Esophagus squamous epithelium (tissue), 5 donors: ENCODE measurements at regions not wholly inside any gene's neighbourhood (a gene's known extent, or its start where the extent isn't known, plus 50 kb on each side); places are given as distances from the start of the nearest gene placed in this dataset.

Experiments used
- DNase-seq: peaks from one replicate; lab custom pipeline; 2025; lab: John Stamatoyannopoulos, UW
- H3K27ac ChIP-seq, 4 donors: fragments of 200-600 bp; sonication (generic); one replicate each; pipeline ENCODE4 v1.5.1; 2016 to 2019; ENCODE audit warnings: mild to moderate bottlenecking in 1 of 4
- H3K27me3 ChIP-seq, 4 donors: fragments of 200-600 bp; sonication (generic); 1 replicate in 3 of 4; 2 replicates in 1 of 4; pipeline versions ENCODE4 v1.5.1 to v1.6.0; 2017 to 2021; ENCODE audit warnings: antibody characterized with exemption in 1 of 4
- H3K36me3 ChIP-seq, 3 donors: fragments of 200-600 bp; sonication (generic); one replicate each; pipeline ENCODE4 v1.5.1; 2016 to 2019
- H3K4me1 ChIP-seq, 3 donors: fragments of 200-600 bp; sonication (generic); one replicate each; pipeline ENCODE4 v1.5.1; 2017 to 2019
- H3K4me3 ChIP-seq, 4 donors: fragments of 200-600 bp; sonication (generic); 1 replicate in 3 of 4; 2 replicates in 1 of 4; pipeline ENCODE4 v1.5.1; 2016 to 2019; ENCODE audit warnings: mild to moderate bottlenecking in 2 of 4, moderate library complexity in 1 of 4
- H3K9me3 ChIP-seq, 3 donors: fragments of 200-600 bp; sonication (generic); one replicate each; pipeline ENCODE4 v1.5.1; 2016 to 2019
- CTCF ChIP-seq, 6 experiments: fragments of 450-650 bp in 4 of 6; fragments of 200-600 bp in 2 of 6; sonication (generic) in 2 of 6; IDR thresholded peaks; one replicate each; pipeline ENCODE4 v1.5.1; 2016 to 2019; ENCODE audit warnings: antibody characterized with exemption in 6 of 6, mild to moderate bottlenecking in 4 of 6, moderate library complexity in 4 of 6
- POLR2A ChIP-seq, 4 donors: fragments of 450-650 bp; IDR thresholded peaks; one replicate each; pipeline ENCODE4 v1.6.1; 2017; ENCODE audit warnings: antibody characterized with exemption in 4 of 4, mild to moderate bottlenecking in 4 of 4, moderate library complexity in 3 of 4
- WGBS, 2 donors: methylation state at CpG; one replicate each; pipeline ENCODE4 v1.1.5; 2018; 5-methylcytosine and 5-hydroxymethylcytosine counted together
- intact Hi-C: fragments of 100-400 bp; cut with DNase I; formaldehyde crosslinking; loops from one replicate; pipeline ENCODE4 v1.15.0; 2022
- donor health status: DM: yes; HTN: yes; CAD: no.

- no peak for DNase-seq
- Histone ChIP-seq H3K9me3 (no peaks in the 10 kb centered on the region), H3K36me3 (no peaks in the 10 kb centered on the region), H3K27ac (no peak overlapping the region), H3K4me3 (no peak overlapping the region), H3K27me3 (no peaks in the 10 kb centered on the region), H3K4me1 (no peaks in the 10 kb centered on the region)
- intact Hi-C loops, result no loop called here
- 84 to 86% methylated on average over 2 of the region's 2 CpGs for WGBS, 2 donors
- TF ChIP-seq CTCF (IDR thresholded peaks at IDR 0.05), result no peak
- no peak for TF ChIP-seq POLR2A (IDR thresholded peaks at IDR 0.05)
Observed at GRCh38 chr1:193365966-193366365, 179.6 kb upstream of the B3GALT2 start.

GRCh38 chr1:193359631-193360030, 173.2 kb upstream of the B3GALT2 start:
- TF ChIP-seq POLR2A (IDR thresholded peaks at IDR 0.05) (no peak), CTCF (IDR thresholded peaks at IDR 0.05) (no peak)
- Histone ChIP-seq H3K27me3 (no peaks in the 10 kb centered on the region), H3K36me3 (no peaks in the 10 kb centered on the region), H3K4me3 (no peak overlapping the region), H3K9me3 (no peaks in the 10 kb centered on the region), H3K4me1 (no peaks in the 10 kb centered on the region), H3K27ac (no peak overlapping the region)
- whole genome bisulfite sequencing, 2 donors, result 94 to 98% methylated on average over 5 of the region's 5 CpGs
- no peak for DNase-seq
- intact Hi-C loops, result no loop called here

DNA sequence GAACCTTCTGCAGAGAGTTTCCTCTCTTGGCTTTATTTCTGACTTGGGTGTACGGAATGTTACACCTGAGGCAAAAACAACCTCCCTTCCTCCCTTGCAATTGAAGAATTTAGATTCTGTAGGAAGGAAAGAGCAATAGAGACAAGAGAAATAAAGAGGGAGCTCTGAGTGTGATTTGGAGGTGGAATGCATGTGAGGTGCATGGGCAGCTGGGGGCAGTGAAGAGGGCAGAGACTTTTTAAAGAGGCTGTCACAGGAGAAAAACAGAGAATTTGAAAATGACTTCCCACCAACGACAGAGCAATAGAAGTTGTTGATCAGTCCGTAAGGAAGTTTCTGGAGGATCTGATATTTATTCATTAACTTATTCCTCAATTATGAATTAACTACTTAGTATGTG, 172.0 kb upstream of the B3GALT2 start:
- intact Hi-C loops, result no loop called here
- Histone ChIP-seq H3K27ac (no peak overlapping the region), H3K27me3 (no peaks in the 10 kb centered on the region), H3K4me1 (no peaks in the 10 kb centered on the region), H3K4me3 (no peak overlapping the region), H3K9me3 (no peaks in the 10 kb centered on the region), H3K36me3 (no peaks in the 10 kb centered on the region)
- WGBS, 2 donors, result 66 to 77% methylated on average over 3 of the region's 3 CpGs
- DNase-seq, result no peak
- TF ChIP-seq POLR2A (IDR thresholded peaks at IDR 0.05), result no peak
- TF ChIP-seq CTCF (IDR thresholded peaks at IDR 0.05), result no peak

DNA sequence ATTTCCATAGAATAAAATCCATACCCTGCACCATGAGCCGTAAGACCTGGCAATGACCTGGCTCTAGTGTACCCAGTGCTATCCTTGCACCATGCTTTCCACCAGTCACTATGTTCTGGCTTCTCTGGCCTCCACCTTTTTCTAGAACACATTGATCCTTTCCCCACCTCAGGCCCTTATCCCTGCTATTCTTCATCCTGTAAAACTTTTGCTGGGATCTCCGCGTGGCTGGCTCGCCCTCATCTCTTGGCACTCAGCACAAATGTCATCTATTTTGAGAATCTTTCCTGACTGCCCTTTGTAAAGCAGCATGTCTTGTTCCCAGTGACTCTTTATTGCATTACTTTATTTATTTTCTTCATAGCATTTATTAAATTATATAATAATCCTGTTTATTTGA, 169.8 kb upstream of the B3GALT2 start:
- Histone ChIP-seq H3K4me1 (no peaks in the 10 kb centered on the region), H3K36me3 (no peaks in the 10 kb centered on the region), H3K27ac (no peak overlapping the region), H3K27me3 (no peaks in the 10 kb centered on the region), H3K9me3 (no peaks in the 10 kb centered on the region), H3K4me3 (no peak overlapping the region)
- intact Hi-C loops, result no loop called here
- 84 to 89% methylated on average over 4 of the region's 4 CpGs for WGBS, 2 donors
- no peak for DNase-seq
- TF ChIP-seq POLR2A (IDR thresholded peaks at IDR 0.05), result no peak
- no peak for TF ChIP-seq CTCF (IDR thresholded peaks at IDR 0.05)

DNA sequence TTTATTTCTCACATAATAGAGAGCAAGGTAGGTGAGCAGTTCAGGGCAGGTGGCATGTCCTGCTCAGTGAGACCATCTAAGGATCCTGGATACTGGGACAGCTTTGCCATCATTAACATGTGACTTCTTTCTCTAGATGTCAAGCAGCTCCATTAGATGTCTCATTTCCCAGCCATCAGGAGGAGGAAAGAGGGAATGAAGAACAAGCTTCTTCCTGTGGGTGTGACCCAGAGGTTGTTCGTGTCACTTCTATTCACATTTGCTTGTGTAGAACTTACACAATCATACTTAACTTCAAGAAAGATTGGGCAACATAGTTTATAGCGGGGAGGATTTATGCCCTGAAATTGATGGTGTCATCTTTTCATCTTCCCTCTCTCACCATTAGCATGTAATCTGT, 169.2 kb upstream of the B3GALT2 start:
- Histone ChIP-seq H3K4me1 (no peaks in the 10 kb centered on the region), H3K4me3 (no peak overlapping the region), H3K27me3 (no peaks in the 10 kb centered on the region), H3K36me3 (no peaks in the 10 kb centered on the region), H3K27ac (no peak overlapping the region), H3K9me3 (no peaks in the 10 kb centered on the region)
- no peak for TF ChIP-seq POLR2A (IDR thresholded peaks at IDR 0.05)
- TF ChIP-seq CTCF (IDR thresholded peaks at IDR 0.05), result no peak
- DNase-seq, result no peak
- 65 to 75% methylated on average over 2 of the region's 2 CpGs for WGBS, 2 donors
- intact Hi-C loops, result no loop called here
